GM18909 (cell line): ENCODE measurements at regions not wholly inside any gene's neighbourhood (a gene's known extent, or its start where the extent isn't known, plus 50 kb on each side); places are given as distances from the start of the nearest gene placed in this dataset.
"Not testable (repeated sequence)": the region's sequence is repeated elsewhere in the genome, so short reads cannot be mapped to it uniquely, and the experiment has no call there.

Experiments used
- ATAC-seq: cut with Tn5 transposase; IDR thresholded peaks from one replicate; pipeline ENCODE4 v1.9.1; 2021; ENCODE audit warnings: mild to moderate bottlenecking; ENCODE audit not compliant: unreplicated experiment, poor library complexity

DNA sequence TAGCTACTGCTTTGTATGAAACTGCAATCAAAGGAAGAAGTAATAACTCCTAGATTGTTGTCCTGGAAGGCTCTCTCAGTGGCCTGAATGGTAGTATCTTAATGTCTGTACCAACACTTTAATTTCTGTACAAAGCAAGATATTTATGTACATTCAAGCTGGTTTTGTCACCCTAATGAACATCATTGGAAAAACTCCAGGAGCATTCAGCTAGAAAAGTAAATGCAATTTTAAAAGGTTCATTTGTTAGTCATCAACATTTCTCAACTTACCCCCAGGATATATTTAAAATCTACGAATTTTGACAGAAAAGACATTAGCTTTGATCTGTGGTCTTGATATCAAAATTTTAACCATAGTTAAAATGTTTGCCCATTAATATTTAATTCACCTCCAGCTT is 80.0 kb upstream of the FGF13 start:
- no peak for ATAC-seq

DNA sequence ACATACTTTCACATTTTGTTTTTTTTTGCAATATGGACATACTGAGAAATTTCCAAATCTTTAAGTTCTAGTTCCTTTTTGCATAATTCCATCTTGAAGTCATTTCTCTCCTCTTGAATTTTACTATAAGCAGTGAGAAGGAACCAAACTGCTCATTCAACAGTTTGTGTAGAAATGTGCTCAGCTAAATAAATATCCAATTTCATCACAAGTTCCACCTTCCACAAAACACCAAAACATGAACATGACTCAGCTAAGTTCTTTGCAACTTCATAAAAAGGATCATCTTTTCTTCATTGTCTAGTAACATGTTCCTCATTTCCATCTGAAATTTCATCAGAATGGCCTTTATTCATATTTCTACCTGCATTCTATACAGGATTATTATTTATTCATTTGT is 77.3 kb upstream of the FGF13 start:
- no peak for ATAC-seq

GRCh38 chrX:138778576-138778909 is 67.0 kb upstream of the FGF13 start:
- ATAC-seq, result not testable (repeated sequence)

GRCh38 chrX:138777908-138778575 is 66.5 kb upstream of the FGF13 start:
- ATAC-seq, result not testable (repeated sequence)

DNA sequence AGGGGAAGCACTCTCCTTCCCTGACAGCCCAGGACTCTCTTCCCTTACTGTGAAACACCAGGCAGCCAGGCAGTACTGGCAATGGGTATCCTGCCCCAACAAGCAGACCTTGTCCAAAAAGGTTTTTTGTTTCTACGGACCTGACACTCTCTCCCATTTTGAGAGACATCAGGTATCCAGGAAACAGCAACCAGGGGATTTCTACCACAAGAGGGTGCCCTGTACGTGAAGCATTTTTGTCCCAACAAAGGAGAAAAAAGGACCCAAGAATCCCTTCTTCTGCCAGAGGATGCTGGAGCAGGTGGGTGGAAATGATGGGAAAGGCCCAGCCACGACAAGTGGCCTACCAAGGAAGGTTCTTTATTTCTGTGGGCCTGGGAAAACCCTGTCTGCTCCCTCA is 65.7 kb upstream of the FGF13 start:
- no peak for ATAC-seq

DNA sequence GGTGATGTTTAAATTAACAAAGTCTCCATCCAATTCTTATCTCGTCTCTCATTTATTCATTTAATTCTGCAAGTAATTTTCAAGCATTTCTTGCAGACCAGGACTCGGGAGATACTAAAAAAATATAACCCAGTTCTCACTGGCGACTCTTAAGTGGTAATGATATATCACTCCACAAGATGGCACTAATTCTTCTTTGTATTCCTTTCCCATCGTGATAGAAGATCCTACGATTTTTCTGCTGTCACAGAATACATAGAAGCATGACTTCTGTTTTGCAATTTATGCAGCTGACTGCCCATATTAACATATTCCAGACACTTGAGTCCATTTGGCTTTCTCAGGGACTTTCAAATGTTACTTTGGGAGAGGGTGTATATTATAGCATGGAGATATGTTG is 64.0 kb upstream of the FGF13 start:
- no peak for ATAC-seq

- ATAC-seq, result no peak
Measured at GRCh38 chrX:138771047-138771446, 59.5 kb upstream of the FGF13 start.

DNA sequence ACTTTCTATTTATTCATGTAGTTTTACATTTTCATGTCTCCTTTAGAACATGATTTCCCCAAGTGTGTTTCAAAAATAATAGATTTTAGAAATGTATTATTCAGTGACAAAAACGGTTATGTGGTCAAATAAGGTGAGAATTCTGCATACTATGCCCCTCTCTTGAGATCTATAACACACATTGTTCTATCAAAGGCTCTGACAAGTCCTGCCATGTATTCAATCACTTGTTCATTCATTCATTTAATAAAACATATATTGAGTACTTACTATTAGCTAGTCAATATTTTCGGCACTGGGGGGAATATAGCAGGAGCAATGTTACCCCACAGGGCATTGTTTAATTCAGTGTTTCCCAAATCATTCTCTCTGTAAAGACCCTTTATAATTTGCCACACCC is 58.4 kb upstream of the FGF13 start:
- ATAC-seq, result no peak

DNA sequence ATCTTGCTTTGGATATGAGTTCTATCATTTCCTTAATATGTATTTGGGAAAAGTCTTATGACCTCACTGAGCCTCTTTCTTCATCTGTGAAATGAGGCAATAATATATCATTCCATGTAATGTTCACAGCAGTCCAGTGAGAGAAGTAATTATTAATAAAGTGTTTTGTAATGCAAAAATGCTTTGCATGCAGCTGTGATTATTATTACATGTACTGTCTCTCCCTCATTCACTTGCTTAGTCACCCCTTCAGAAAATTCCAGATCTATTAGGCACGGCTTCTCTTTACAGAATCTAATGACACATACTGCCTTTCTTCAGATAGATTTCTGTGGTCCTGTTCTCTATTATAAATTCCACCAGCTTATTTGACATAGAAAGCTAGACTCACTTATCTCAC is 53.5 kb upstream of the FGF13 start:
- ATAC-seq, result no peak

DNA sequence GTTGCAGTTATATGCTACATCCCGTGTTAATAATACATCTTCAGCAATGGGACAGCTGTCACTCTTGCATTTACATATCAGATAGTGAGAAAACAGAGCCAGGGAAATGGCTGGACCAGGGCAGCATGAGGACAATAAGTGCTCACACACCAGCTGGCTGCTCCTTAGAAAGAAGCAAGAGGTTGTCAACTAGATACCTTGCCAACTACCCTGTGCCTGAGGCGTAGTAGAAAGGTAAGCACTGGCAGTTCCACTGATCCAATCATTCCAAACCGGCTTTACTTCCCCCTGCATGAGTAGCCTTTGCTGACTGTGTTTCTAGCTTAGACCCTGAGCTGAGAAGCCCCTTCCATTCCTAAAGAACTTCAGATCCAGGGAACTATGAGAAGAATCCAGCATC is 52.2 kb upstream of the FGF13 start:
- ATAC-seq, result no peak

DNA sequence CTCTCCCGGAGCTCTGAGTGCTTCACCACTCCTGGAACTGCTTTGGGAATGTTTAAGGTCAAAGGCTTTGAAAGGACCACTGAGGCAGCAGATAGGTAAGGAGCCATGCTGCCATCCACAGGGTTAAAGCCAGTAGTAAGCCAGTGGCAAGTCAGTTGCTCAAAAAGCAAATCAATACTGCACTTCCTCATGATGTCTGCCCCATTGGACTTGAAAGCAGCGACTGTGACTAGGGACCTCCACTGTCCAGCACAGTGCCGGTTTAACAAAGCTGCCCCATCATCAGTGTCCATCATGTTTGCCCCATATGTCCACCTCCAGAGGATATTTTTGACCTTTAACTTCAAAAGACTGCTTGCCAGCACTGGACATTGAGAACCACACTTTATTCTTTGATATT is 49.9 kb upstream of the FGF13 start:
- no peak for ATAC-seq
